ENCODE measurements at regions not wholly inside any gene's neighbourhood (a gene's known extent, or its start where the extent isn't known, plus 50 kb on each side); places are given as distances from the start of the nearest gene placed in this dataset.

DNA sequence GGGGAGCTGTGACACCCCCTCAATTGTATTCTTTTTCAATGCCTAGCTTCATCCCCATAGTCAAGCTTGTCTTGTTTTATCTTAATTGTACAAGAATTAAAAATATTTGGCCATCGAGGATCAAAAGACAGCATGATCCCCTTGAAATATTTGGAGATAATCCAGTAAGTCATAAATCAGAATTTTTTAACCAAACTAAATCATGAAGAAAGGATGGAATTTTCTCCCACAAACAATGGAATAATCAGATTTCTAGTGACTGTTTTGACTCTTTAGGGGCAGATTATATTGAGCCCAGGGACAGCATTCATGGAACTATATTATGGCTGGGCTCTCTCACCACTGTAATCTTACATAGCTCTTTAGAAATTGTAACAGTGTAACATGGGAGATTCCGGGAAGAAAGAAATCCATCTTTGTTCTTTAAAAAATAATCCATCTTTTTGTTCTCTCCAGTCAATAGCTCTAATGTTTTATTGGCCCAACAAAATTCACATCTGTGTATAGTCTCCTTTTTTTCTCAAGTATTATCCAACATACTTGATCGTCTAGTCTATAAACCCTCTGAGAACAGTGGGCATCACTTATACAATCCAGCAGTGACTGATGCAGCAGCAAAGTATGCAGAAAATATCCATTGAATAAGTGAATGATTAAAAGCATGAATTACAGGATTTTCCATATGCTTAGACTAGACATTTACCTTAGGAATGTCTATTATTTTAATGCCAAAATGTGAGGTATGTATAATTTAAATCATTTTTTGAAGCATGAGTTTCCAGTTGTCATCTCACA is 277.0 kb upstream of the PLSCR5 start:
- POLR2A ChIA-PET: no interaction called here
- Histone ChIP-seq H3K4me1 (ENCODE audit: control extremely low read depth in 1 of 4, control insufficient read depth in 4 of 4, insufficient read depth in 4 of 4, low read length in 3 of 4) (no peaks in the 10 kb centered on the region), H3K27ac (ENCODE audit: insufficient read depth in 1 of 2, low read depth in 1 of 2, low read length in 2 of 2, poor library complexity in 1 of 2, severe bottlenecking in 2 of 2) (no peak overlapping the region), H3K36me3 (ENCODE audit: control insufficient read depth in 4 of 4, insufficient read depth in 4 of 4, low read length in 3 of 4) (no peaks in the 10 kb centered on the region), H3K27me3 (replicated peaks in 2 of 5; ENCODE audit: control insufficient read depth in 4 of 5, insufficient read depth in 5 of 5, low read length in 4 of 5) (no peaks in the 10 kb centered on the region), H3K9me3 (ENCODE audit: control extremely low read depth in 1 of 5, control insufficient read depth in 4 of 5, insufficient read depth in 2 of 5, low read depth in 1 of 5, low read length in 4 of 5) (peaks cover 0 to 1% (median 0%) of the 10 kb centered on the region in 5 experiments), H3K4me3 (ENCODE audit: control insufficient read depth in 1 of 7, extremely low read depth in 1 of 7, insufficient read depth in 4 of 7, low read depth in 2 of 7, low read length in 6 of 7) (no peak overlapping the region)
- DNase-seq: no peak
- WGBS (ENCODE audit: insufficient coverage): no CpG with 5 or more reads among the region's 3 CpGs
- CTCF ChIA-PET: no interaction called here

DNA sequence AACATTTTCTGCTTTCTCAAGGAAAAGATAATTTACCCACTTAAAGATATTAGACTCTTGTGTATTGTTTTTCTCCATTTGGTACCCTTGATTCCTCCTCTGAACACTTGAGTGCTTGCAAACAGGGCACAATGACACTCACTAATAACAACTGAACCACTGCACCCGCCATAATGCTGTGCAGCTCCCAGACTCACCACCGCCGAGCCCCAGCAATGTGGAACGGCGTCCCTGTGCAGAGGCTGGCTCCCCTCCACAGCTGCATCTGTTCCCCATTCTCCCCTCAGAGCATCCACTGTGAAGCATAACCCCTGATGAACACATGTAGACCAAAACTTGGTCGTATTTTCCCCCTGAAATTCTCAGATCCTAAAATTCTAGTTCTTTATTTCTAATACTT is 276.2 kb upstream of the PLSCR5 start:
- H3K27ac ChIP-seq (ENCODE audit: insufficient read depth in 1 of 2, low read depth in 1 of 2, low read length in 2 of 2, poor library complexity in 1 of 2, severe bottlenecking in 2 of 2): no peak overlapping the region
- peaks cover 0 to 1% (median 0%) of the 10 kb centered on the region in 5 experiments for H3K9me3 ChIP-seq (ENCODE audit: control extremely low read depth in 1 of 5, control insufficient read depth in 4 of 5, insufficient read depth in 2 of 5, low read depth in 1 of 5, low read length in 4 of 5)
- ChIA-PET CTCF (no interaction called here), POLR2A (no interaction called here)
- H3K4me3 ChIP-seq (ENCODE audit: control insufficient read depth in 1 of 7, extremely low read depth in 1 of 7, insufficient read depth in 4 of 7, low read depth in 2 of 7, low read length in 6 of 7): no peak overlapping the region
- H3K27me3 ChIP-seq (replicated peaks in 2 of 5; ENCODE audit: control insufficient read depth in 4 of 5, insufficient read depth in 5 of 5, low read length in 4 of 5): no peaks in the 10 kb centered on the region
- 100% methylated on average over 4 of the region's 6 CpGs for WGBS (ENCODE audit: insufficient coverage)
- no peaks in the 10 kb centered on the region for H3K4me1 ChIP-seq (ENCODE audit: control extremely low read depth in 1 of 4, control insufficient read depth in 4 of 4, insufficient read depth in 4 of 4, low read length in 3 of 4)
- H3K36me3 ChIP-seq (ENCODE audit: control insufficient read depth in 4 of 4, insufficient read depth in 4 of 4, low read length in 3 of 4): no peaks in the 10 kb centered on the region
- no peak for DNase-seq

DNA sequence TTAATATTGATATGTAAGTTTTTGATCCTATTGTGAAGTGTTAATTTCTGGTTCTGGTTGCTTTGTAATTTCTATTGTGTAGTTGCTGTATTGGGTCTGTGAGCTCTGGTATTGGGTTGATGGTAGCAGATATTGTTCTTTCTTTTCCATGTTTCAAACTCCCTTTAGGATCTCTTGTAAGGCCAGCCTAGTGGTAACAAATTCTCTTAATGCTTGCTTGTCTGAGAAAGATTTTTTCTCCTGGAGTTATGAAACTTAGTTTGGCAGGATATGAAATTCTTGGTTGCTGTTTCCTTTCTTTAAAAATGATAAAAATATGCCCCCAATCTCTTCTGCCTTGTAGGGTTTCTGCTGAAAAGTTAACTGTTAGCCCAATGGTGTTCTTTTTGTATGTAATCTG is 268.6 kb upstream of the PLSCR5 start:
- CTCF ChIA-PET: no interaction called here
- POLR2A ChIA-PET: no interaction called here
- Histone ChIP-seq H3K4me3 (ENCODE audit: control insufficient read depth in 1 of 7, extremely low read depth in 1 of 7, insufficient read depth in 4 of 7, low read depth in 2 of 7, low read length in 6 of 7) (no peak overlapping the region), H3K27me3 (replicated peaks in 2 of 5; ENCODE audit: control insufficient read depth in 4 of 5, insufficient read depth in 5 of 5, low read length in 4 of 5) (no peaks in the 10 kb centered on the region), H3K36me3 (ENCODE audit: control insufficient read depth in 4 of 4, insufficient read depth in 4 of 4, low read length in 3 of 4) (no peaks in the 10 kb centered on the region), H3K4me1 (ENCODE audit: control extremely low read depth in 1 of 4, control insufficient read depth in 4 of 4, insufficient read depth in 4 of 4, low read length in 3 of 4) (no peaks in the 10 kb centered on the region), H3K27ac (ENCODE audit: insufficient read depth in 1 of 2, low read depth in 1 of 2, low read length in 2 of 2, poor library complexity in 1 of 2, severe bottlenecking in 2 of 2) (no peak overlapping the region), H3K9me3 (ENCODE audit: control extremely low read depth in 1 of 5, control insufficient read depth in 4 of 5, insufficient read depth in 2 of 5, low read depth in 1 of 5, low read length in 4 of 5) (peaks cover 0 to 4% (median 3%) of the 10 kb centered on the region in 5 experiments)
- DNase-seq: no peak

DNA sequence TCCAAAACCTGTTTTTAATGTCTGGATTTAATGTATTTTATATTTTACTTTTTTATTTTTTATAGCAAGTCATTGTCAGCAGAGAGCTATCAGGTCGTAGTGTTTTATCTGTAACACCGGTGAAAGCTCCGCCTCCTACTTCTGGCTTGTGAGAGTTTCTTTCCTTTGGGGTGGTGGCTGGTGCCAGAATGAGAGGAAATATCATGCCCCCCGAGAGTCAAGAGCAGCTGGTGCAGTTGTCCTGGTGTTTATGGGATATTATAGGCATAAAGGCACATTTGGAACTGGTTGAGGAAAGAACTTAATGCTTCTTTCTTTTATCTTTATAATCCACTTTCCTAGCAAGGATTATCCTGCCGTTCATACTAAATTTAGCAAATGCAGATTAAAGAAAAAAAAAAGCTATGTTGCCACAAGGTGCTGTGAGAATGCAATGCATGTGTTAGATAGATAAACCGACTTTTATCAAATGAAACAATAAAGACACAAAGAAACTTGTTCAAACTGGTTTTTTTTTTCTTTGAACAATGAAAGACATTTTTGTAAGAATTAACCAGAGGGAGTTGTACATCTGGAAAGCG is 260.1 kb upstream of the PLSCR5 start:
- POLR2A ChIA-PET: no interaction called here

GRCh38 chr3:146861262-146861661 is 256.1 kb upstream of the PLSCR5 start:
- POLR2A ChIA-PET: no interaction called here
- DNase-seq: no peak
- no CpG with 5 or more reads among the region's 3 CpGs for WGBS (ENCODE audit: insufficient coverage)

More for the DNA sequence above, 260.1 kb upstream of the PLSCR5 start:
- Histone ChIP-seq H3K9me3 (ENCODE audit: control extremely low read depth in 1 of 5, control insufficient read depth in 4 of 5, insufficient read depth in 2 of 5, low read depth in 1 of 5, low read length in 4 of 5) (no peaks in the 10 kb centered on the region), H3K27ac (ENCODE audit: insufficient read depth in 1 of 2, low read depth in 1 of 2, low read length in 2 of 2, poor library complexity in 1 of 2, severe bottlenecking in 2 of 2) (no peak overlapping the region), H3K27me3 (replicated peaks in 2 of 5; ENCODE audit: control insufficient read depth in 4 of 5, insufficient read depth in 5 of 5, low read length in 4 of 5) (no peaks in the 10 kb centered on the region), H3K4me1 (ENCODE audit: control extremely low read depth in 1 of 4, control insufficient read depth in 4 of 4, insufficient read depth in 4 of 4, low read length in 3 of 4) (no peaks in the 10 kb centered on the region), H3K36me3 (ENCODE audit: control insufficient read depth in 4 of 4, insufficient read depth in 4 of 4, low read length in 3 of 4) (no peaks in the 10 kb centered on the region), H3K4me3 (ENCODE audit: control insufficient read depth in 1 of 7, extremely low read depth in 1 of 7, insufficient read depth in 4 of 7, low read depth in 2 of 7, low read length in 6 of 7) (no peak overlapping the region)
- CTCF ChIA-PET: no interaction called here
- no peak for DNase-seq
- WGBS (ENCODE audit: insufficient coverage): no CpG with 5 or more reads among the region's 7 CpGs

DNA sequence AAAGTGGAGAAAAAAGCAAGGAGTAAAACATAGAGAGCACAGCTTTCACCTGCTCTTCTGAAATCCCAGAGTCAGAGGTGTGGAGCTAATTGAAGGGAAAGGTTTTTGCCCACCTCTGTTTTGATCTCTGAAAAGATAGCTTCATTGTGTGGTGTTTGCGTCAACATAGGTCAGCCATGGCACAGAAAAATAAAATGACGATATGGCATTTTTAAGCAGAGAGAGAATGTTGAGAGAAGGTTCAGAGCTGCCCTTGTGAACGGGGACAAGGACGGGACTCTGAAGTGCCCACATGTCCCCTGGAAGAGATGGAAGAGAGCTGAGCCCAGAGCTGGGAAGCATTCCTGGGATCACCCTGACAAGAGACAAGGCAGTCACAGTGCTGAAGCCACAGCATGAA is 249.4 kb upstream of the PLSCR5 start:
- no peaks in the 10 kb centered on the region for H3K36me3 ChIP-seq (ENCODE audit: control insufficient read depth in 4 of 4, insufficient read depth in 4 of 4, low read length in 3 of 4)
- no peak overlapping the region for H3K27ac ChIP-seq (ENCODE audit: insufficient read depth in 1 of 2, low read depth in 1 of 2, low read length in 2 of 2, poor library complexity in 1 of 2, severe bottlenecking in 2 of 2)
- no peaks in the 10 kb centered on the region for H3K27me3 ChIP-seq (replicated peaks in 2 of 5; ENCODE audit: control insufficient read depth in 4 of 5, insufficient read depth in 5 of 5, low read length in 4 of 5)
- no peaks in the 10 kb centered on the region for H3K4me1 ChIP-seq (ENCODE audit: control extremely low read depth in 1 of 4, control insufficient read depth in 4 of 4, insufficient read depth in 4 of 4, low read length in 3 of 4)
- WGBS (ENCODE audit: insufficient coverage): 91% methylated on average over 4 of the region's 4 CpGs
- ChIA-PET CTCF (no interaction called here), POLR2A (no interaction called here)
- no peak overlapping the region for H3K4me3 ChIP-seq (ENCODE audit: control insufficient read depth in 1 of 7, extremely low read depth in 1 of 7, insufficient read depth in 4 of 7, low read depth in 2 of 7, low read length in 6 of 7)
- no peak for DNase-seq
- H3K9me3 ChIP-seq (ENCODE audit: control extremely low read depth in 1 of 5, control insufficient read depth in 4 of 5, insufficient read depth in 2 of 5, low read depth in 1 of 5, low read length in 4 of 5): no peaks in the 10 kb centered on the region

More at GRCh38 chr3:146861262-146861661, 256.1 kb upstream of the PLSCR5 start:
- no peak overlapping the region for H3K27ac ChIP-seq (ENCODE audit: insufficient read depth in 1 of 2, low read depth in 1 of 2, low read length in 2 of 2, poor library complexity in 1 of 2, severe bottlenecking in 2 of 2)
- no peaks in the 10 kb centered on the region for H3K36me3 ChIP-seq (ENCODE audit: control insufficient read depth in 4 of 4, insufficient read depth in 4 of 4, low read length in 3 of 4)
- H3K9me3 ChIP-seq (ENCODE audit: control extremely low read depth in 1 of 5, control insufficient read depth in 4 of 5, insufficient read depth in 2 of 5, low read depth in 1 of 5, low read length in 4 of 5): no peaks in the 10 kb centered on the region
- no peaks in the 10 kb centered on the region for H3K4me1 ChIP-seq (ENCODE audit: control extremely low read depth in 1 of 4, control insufficient read depth in 4 of 4, insufficient read depth in 4 of 4, low read length in 3 of 4)
- H3K4me3 ChIP-seq (ENCODE audit: control insufficient read depth in 1 of 7, extremely low read depth in 1 of 7, insufficient read depth in 4 of 7, low read depth in 2 of 7, low read length in 6 of 7): no peak overlapping the region
- no peaks in the 10 kb centered on the region for H3K27me3 ChIP-seq (replicated peaks in 2 of 5; ENCODE audit: control insufficient read depth in 4 of 5, insufficient read depth in 5 of 5, low read length in 4 of 5)
- CTCF ChIA-PET: no interaction called here

- Histone ChIP-seq H3K4me3 (ENCODE audit: control insufficient read depth in 1 of 7, extremely low read depth in 1 of 7, insufficient read depth in 4 of 7, low read depth in 2 of 7, low read length in 6 of 7) (no peak overlapping the region), H3K27ac (ENCODE audit: insufficient read depth in 1 of 2, low read depth in 1 of 2, low read length in 2 of 2, poor library complexity in 1 of 2, severe bottlenecking in 2 of 2) (no peak overlapping the region), H3K36me3 (ENCODE audit: control insufficient read depth in 4 of 4, insufficient read depth in 4 of 4, low read length in 3 of 4) (no peaks in the 10 kb centered on the region), H3K9me3 (ENCODE audit: control extremely low read depth in 1 of 5, control insufficient read depth in 4 of 5, insufficient read depth in 2 of 5, low read depth in 1 of 5, low read length in 4 of 5) (no peaks in the 10 kb centered on the region), H3K4me1 (ENCODE audit: control extremely low read depth in 1 of 4, control insufficient read depth in 4 of 4, insufficient read depth in 4 of 4, low read length in 3 of 4) (no peaks in the 10 kb centered on the region), H3K27me3 (replicated peaks in 2 of 5; ENCODE audit: control insufficient read depth in 4 of 5, insufficient read depth in 5 of 5, low read length in 4 of 5) (no peaks in the 10 kb centered on the region)
- ChIA-PET POLR2A (no interaction called here), CTCF (no interaction called here)
- WGBS (ENCODE audit: insufficient coverage): no CpG with 5 or more reads among the region's 2 CpGs
- no peak for DNase-seq
Measured at GRCh38 chr3:146851665-146852064, 246.5 kb upstream of the PLSCR5 start.

Measured in common myeloid progenitor, CD34-positive (primary cell).